NCI-H2107 treated with DMSO at 0.1 percent for 48 hours (cell line): ENCODE measurements at regions not wholly inside any gene's neighbourhood (a gene's known extent, or its start where the extent isn't known, plus 50 kb on each side); places are given as distances from the start of the nearest gene placed in this dataset.

Experiments used
- DNase-seq: peaks from one replicate; lab custom pipeline; 2025; ENCODE audit not compliant: unreplicated experiment; lab: John Stamatoyannopoulos, UW

DNA sequence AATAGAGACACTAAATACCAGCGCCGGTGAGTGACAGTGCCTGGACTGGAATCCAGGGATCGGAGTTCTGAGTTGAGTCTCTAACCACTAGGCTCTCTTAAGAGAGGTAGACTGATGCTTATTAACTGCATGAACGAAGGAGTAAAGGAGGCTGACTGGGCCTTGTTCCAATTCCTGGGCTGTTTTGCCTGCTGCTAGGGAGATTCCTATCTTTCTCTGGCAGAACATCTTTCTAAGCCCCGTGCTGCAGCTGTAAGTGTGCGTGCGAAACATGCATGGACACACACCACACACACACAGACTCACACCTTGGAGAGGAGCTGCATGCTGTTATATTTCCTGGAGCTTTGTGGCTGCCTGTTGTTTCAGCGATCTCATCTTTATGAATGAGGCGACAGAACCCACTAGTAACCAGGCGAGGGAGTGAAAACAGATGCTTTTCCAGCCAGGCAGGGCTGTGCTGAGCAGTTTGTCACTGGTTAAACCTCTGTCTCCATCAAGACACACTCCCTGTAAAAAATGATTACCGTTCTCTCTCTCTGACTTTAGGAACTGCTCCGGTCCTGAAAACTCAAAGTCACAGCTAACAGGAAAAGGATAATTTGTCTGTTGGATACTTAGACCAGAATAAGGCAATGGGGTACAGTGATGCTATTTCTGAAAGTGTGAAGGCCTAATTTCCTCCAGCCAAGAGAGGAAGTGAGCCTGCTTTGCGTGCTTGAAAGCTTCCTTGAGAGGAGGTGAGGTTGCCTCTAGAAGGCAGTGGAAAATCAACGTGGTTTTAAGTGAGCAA is 157.4 kb upstream of the ZNF217 start:
- DNase-seq, result peak; percentile 70

DNA sequence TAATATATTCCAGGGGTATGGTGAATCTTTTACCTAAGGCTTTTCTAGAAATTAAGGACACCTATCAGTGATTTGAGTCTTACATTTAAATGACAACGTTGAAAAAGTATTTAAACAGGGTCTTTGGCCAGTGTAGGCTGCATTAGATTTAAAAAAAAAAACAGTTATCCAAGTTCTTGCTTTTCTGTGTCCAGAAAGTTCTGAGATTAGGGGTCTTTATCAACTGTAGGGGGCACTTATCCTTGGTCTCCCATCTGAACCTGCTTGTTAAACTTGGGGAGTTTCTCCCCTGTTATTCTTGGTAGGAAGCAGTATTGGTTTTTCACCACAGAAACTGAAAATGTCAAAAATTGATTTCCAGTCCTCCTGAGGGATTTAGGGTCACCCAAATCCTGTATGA is 155.9 kb upstream of the ZNF217 start:
- no peak for DNase-seq

DNA sequence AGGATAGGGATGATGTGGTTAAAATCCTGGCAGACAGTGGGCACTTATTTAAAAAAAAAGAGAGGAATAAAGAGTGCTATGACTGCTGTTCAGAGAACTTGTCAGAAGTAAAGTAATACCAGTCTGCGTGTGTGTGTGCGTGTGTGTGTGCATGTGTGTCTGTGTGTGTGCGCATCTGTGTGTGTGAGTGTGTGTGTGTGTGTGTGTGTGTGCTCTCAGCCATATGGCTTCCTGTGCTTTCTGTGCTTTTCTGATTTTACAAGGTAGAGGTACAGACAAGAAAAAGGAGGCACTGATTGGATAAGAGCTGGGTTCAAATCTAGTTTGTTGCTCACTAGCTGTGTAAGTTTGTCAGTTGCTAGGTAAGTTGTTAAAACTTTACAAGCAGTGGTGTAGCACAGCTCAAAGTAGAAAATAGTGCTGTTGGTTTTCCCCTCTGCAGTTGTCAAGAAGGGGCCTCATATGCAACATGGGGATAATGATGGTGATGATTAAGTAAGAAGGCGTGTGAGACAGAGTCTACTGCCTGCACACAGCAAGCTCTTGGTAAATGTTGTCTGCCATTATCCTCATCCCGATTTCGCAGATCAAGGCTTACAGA is 155.3 kb upstream of the ZNF217 start:
- no peak for DNase-seq

- DNase-seq, result no peak
Observed at GRCh38 chr20:53748176-53748575, 154.5 kb upstream of the ZNF217 start.

- peak; percentile 50 for DNase-seq
Observed at GRCh38 chr20:53743607-53744260, 150.1 kb upstream of the ZNF217 start.

DNA sequence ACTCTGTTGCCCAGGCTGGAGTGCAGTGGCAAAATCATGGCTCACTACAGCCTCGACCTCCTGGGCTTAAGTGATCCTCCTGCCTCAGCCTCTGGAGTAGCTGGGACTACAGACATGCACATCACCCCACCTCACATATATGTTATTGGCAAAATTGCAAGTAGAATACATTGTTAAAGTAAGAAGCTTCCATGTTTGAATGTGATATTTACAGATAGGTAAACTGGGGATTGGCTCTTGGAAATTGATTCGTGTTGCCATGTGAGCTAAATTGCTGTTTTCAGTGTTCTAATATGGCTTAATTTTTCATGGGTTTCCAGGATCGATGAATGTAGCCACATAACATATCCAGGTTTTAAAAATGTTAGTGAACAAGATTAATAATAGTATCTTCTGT is 149.0 kb upstream of the ZNF217 start:
- no peak for DNase-seq

GRCh38 chr20:53741726-53742028 is 148.0 kb upstream of the ZNF217 start:
- no peak for DNase-seq

DNA sequence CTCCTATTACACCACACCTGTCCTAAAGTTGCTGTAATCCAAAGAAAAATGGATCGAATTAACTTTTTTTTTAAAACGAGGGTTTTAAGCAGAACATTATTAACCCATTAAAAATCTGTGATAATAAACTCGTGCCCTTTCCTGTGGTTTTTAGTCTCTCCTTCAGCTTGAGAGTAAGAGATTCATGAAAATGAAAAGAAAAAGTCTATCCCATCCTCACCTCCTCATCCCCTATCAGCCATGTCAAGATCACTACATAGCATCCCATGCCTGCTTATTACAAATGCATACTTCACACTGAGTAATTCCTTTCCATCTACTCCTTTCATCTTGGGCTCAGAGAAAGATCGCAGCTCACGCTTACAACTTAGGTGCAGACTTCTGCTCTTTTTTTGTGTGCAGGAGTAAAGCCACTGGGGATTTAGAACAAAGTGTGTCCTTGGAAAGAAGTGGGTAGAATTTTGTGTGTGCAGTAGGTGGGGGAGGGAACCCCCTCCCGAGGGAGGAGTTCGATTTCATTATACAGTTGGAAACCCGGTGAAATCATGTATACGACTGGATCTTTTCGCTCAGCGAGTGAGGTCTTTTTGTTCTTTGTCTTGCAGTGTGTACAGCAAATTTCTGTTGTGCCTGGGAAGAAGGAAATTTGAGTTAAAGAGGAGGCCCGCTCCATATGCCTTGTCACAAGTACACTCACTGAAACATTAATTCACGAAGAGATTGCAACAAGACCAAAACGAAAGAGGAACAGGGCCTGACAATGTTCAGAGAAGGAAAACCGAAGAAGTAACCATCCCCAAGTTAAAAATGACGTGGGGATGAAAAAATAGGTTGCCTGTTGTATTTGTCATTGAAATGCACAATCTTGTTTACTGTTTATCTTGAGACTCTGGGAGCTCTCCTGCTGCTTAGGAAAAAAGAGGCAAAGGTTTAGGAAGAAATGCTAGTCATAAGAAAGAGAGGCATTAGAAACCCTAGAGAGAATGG is 146.5 kb upstream of the ZNF217 start:
- peak; percentile 98 for DNase-seq

GRCh38 chr20:53738945-53739798 is 145.5 kb upstream of the ZNF217 start:
- DNase-seq, result peak; percentile 84

GRCh38 chr20:53738039-53738944 is 144.7 kb upstream of the ZNF217 start:
- peak; percentile 92 for DNase-seq

DNA sequence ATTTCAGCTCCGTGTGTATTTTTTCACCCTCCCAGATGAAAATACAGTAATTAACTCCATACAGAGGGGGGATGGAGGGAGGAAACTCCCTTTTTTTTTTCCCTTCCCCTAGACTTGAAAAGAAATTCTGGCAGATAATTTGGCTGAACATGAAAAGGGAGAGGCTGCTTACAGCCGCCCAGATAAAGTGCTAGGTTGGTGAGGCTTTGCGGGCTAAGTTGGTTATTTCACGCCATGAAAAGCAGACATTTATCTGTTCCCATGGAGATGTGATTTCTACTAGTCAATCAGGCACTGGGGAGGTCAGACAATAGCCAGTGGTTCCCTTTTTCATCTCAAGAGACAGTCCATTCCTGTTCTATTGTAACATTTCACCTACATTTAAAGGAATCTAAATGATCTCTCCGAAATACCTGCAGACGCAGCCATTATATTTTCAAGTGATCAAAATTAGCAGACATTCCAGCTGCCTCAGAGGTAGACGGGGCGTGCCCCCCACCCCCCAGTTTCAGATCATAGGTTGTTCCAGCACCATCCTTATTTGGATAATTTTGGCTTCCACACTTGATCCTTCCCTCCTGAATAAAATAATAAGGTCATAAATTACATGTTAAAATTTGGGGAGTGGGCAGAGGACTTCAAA is 143.9 kb upstream of the ZNF217 start:
- peak; percentile 70 for DNase-seq

- peak; percentile 86 for DNase-seq
Observed at GRCh38 chr20:53736757-53737395, 143.2 kb upstream of the ZNF217 start.

- DNase-seq, result peak; percentile 42
Observed at GRCh38 chr20:53736122-53736756, 142.6 kb upstream of the ZNF217 start.

DNA sequence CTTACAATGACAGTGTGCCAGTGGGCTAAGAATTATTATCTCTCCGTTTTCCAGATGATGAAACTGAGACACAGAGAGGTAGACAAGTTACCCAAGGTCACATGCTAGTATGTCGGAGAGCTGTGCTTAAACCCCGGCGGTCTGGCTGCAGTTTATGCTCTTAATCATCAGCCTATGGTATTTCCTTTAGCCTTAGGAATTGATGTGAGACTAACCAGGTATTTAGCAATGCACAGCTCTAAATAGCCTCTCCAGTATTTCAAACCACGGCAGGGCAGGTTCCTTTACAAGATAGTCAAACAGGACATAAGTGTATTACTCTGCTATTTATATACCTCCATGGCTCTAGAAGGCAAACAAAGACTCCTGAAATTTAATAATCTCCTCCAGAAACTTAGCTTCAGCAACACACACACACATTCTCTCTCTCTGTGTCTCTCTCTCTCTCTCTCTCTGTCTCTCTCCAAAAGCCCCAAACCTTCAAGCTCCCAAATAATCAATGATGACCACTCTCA is 142.0 kb upstream of the ZNF217 start:
- peak; percentile 28 for DNase-seq

GRCh38 chr20:53734006-53734688 is 140.5 kb upstream of the ZNF217 start:
- no peak for DNase-seq

- no peak for DNase-seq
Observed at GRCh38 chr20:53731595-53731994, 138.0 kb upstream of the ZNF217 start.

DNA sequence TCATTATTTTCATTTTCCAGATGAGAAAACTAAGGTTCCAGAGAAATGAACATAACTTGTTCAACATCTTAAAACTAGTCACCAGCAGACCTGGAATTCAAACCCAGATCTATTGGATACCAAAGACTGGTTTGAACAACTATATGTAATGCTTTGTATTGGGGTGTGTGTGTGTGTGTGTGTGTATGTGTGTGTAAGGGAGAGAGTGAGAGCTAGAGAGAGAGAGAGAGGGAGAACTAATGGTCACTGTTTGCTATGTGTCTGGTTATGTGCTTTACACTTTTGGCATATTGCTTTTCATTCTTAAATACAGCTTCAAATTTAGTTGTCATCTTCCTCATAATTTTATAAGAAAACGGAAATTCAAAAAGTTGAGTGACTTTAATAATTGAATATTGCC is 134.7 kb upstream of the ZNF217 start:
- no peak for DNase-seq
